HG03558 (cell line): ENCODE measurements at regions not wholly inside any gene's neighbourhood (a gene's known extent, or its start where the extent isn't known, plus 50 kb on each side); places are given as distances from the start of the nearest gene placed in this dataset.

Experiments
- ATAC-seq: cut with Tn5 transposase; IDR thresholded peaks from one replicate; pipeline ENCODE4 v1.9.1; 2021; ENCODE audit warnings: moderate number of reproducible peaks; ENCODE audit not compliant: unreplicated experiment; ENCODE audit errors: extremely low read depth

GRCh38 chr6:66940003-66940402 lies 1233.0 kb upstream of the EYS start:
- ATAC-seq, result no peak

DNA sequence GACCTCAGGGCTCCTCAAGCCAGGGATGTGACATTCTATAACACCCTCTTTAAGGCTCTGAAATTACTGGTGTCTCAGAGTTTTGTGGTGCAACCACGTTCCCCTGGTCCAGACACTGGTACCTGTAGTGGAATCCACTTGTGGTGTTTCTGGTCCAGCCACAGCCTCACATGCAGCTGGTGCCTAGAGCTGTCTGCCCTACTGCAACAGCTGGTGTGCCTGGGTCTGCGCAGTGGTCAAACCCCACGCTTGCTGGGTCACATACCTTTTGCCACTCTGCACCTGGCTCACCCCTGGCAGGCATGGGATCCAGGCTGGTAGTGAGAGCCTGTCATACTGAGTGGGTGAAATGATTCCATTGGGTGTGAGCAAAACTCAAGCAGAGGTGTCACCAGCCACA lies 1230.2 kb upstream of the EYS start:
- no peak for ATAC-seq

GRCh38 chr6:66935612-66936011 lies 1228.6 kb upstream of the EYS start:
- no peak for ATAC-seq

GRCh38 chr6:66931787-66932186 lies 1224.8 kb upstream of the EYS start:
- no peak for ATAC-seq

GRCh38 chr6:66930559-66931290 lies 1223.7 kb upstream of the EYS start:
- no peak for ATAC-seq

GRCh38 chr6:66926060-66926459 lies 1219.0 kb upstream of the EYS start:
- no peak for ATAC-seq

- ATAC-seq, result no peak
Measured at GRCh38 chr6:66913657-66914056, 1206.6 kb upstream of the EYS start.

- no peak for ATAC-seq
Measured at GRCh38 chr6:66902457-66902856, 1195.4 kb upstream of the EYS start.

- no peak for ATAC-seq
Measured at GRCh38 chr6:66900133-66901083, 1193.4 kb upstream of the EYS start.

- ATAC-seq, result no peak
Measured at GRCh38 chr6:66897576-66897975, 1190.5 kb upstream of the EYS start.

DNA sequence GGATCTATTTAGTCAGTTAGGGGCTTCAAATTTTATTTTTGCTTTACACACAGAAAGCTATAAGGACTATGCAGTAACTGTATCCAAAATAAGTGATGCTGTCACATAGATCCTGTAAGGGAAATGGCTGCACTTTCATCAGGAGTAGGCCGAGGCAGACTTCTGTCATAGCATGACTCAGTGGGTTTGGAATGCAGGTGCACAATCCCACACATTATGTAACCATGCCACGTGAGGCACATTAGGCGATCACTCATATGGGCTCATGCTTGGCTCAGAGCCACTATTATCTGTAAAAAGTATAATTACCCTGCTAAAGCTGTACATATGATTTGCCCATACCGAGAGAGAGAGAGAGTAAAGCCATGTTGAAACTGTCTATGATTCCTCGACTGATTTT lies 1189.4 kb upstream of the EYS start:
- no peak for ATAC-seq

- no peak for ATAC-seq
Measured at GRCh38 chr6:66883453-66883852, 1176.4 kb upstream of the EYS start.

DNA sequence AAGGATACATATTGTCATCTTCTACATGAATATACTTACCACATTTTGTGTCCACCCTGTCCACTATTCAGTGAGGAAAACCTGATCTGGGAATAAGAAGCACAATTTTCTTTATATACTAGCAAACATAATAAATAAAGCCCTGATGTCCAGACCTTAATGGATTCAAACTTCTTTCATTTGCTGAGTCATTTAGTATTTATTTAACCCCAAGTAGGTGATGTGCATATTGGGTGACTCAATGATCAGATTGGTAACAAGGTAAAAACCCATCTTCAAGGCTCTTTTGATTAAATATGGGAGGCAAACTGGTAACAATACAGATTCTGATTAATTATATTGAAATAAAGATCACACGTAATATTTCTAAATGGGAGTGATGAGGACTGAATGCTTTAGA lies 1159.8 kb upstream of the EYS start:
- ATAC-seq, result no peak

DNA sequence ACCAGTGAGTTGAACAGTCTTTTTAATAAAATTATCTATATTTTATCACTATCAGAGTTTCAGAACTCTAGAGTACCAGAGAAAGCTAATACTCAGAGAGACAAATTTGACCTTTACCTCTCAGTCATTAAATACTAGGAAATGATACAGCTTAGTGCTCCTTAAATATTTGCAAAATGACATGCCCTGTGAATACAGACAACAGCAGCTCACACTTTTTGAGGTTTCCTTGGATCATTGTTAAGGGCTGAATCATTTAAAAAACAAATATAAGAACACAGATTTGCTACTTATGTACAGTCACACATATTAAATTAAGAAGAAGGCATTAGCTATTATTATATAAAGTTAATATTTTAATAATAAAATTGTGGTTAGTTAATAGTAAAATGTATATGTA lies 1158.7 kb upstream of the EYS start:
- ATAC-seq, result no peak

DNA sequence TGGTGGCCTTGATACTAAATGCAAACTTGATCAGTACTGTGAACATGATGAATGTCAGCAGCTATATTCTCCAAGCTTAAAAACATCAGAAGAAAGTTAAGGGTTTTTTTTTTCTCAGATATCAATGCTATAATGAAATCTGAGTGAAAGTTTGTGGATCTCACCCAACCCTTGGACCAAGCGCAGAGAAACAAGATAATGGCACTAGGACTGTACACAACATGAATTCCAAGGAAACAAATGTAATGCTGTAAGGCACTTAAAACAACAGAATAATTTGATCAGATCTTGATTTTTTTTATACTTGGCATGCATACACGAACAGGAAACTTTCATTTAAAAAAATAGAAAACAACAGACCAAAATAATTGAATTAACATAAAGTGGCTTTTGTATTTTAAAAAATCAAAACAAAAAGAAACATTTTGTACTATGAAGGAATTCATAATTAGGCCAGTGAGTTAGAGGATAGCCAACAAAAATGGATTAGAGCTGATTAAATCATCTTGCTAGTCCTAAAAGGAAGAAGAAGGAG lies 1154.0 kb upstream of the EYS start:
- no peak for ATAC-seq

DNA sequence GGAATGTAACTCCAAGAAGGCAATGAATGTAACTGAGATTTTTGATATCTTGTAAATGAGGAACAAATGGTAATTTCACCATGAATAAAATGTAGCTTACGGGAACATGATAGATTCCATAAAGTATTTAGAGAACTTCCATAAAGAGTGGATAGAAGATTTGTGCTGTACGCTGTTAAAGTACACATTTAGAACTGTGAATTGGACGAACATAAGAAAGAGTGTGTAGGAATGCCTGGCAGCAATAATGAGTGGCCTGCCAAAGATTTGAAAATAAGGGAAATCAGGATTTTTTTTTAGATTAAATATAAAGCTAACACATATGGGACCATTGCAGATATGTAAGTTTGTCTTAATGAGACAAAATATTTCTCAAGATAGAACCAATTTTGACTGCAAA lies 1153.3 kb upstream of the EYS start:
- ATAC-seq, result no peak

DNA sequence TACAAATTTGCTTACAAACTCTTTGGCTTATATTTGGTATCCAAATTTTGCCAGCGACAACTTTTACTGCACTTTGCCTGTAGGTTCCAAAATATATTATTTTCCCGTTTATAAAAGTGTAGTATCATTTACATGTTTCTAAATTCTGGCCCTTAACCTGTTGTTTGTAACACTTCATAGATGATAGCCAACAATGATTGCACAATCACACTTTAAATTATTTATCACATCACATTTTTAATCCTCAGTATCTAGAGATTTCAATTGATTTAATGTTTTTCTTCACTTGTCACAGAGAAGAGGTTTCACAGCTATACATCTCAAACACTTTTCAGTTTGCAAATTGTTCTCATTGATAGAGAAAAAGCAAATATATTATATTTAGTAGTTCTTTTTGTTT lies 1151.2 kb upstream of the EYS start:
- ATAC-seq, result no peak

DNA sequence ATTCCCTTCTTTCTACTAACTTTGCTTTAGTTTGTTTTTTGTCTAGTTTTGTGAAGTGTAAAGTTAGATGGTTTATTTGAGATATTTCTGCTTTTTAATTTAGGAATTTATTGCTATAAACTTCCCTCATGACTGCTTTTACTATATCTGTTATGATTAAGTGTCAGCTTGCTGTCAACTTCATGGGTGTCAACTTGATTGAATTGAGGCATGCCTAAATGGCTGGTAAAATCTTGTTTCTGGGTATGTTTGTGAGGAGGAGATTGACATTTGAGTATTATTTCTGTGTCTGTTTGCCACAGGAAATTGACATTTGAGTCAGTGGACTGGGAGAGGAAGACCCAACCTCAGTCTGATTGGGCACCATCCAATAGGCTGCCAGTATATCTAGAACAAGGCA lies 1147.0 kb upstream of the EYS start:
- no peak for ATAC-seq

DNA sequence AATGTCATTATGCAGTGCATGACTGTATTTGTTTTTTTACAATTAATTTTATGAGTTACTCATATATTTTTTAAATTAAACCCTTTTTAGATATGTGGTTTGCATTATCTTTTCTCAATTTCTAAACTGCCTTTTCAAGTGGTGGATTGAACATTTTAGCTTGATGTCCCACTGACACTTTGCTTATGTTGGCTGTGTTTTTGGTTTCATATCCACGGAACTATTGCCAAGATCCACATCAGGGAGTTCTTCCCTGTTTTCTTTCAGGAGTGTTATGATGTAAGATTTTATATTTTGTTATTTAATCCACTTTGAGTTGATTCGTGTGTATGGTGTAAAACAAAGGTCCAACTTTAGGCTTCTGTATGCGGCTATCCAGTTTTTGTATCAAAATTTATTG lies 1144.9 kb upstream of the EYS start:
- ATAC-seq, result no peak

DNA sequence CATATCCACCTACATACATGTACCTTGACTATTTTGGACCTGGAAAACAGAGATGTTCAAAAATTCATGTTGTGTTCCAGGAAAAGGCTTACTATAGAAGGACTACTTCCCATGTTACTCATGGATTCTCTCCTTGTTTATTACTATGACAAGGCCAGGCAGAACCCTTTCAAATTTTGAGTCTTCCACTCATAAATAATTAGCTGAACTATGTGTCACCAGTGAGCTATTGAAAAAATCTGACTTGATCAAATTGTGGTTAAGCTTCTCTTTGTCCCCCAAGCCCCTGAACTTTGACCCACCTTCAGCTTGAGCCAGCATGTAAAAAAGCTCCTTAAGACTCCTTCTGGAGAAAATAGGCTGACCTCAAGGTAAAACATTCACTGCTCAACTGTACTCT lies 1142.8 kb upstream of the EYS start:
- ATAC-seq, result no peak

GRCh38 chr6:66848244-66848953 lies 1141.4 kb upstream of the EYS start:
- no peak for ATAC-seq
